ENCODE measurements at regions not wholly inside any gene's neighbourhood (a gene's known extent, or its start where the extent isn't known, plus 50 kb on each side); places are given as distances from the start of the nearest gene placed in this dataset.

DNA sequence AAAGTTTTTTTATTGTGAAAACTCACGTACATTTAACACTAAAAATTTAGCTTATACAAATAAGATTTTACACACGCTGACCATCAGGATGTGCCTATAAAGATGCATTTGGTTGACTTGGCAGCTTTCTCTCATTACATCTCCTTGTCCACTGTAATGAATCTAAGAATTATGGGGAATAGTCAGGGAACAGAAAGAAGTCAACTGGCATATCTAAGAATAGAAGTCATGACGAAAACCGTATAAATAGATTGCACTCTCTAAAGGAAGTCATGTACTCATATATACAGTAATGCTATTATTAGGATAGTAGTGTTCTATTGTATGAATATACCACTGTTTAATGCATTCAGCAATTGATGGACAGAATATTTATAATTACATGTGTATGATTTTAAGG, 575.8 kb upstream of the B3GALT2 start:
- ATAC-seq (no peak), DNase-seq (no peak)
- Mint-ChIP-seq H3K4me1 (ENCODE audit: low read depth) (no peaks in the 10 kb centered on the region), H3K4me3 (no peak overlapping the region), H3K9me3 (no peaks in the 10 kb centered on the region), H3K36me3 (ENCODE audit: low read depth) (no peaks in the 10 kb centered on the region), H3K27ac (no peak overlapping the region), H3K27me3 (no peaks in the 10 kb centered on the region)
- ChIA-PET POLR2A (no interaction called here), CTCF (no interaction called here)
- intact Hi-C loops (cut with micrococcal nuclease) = no loop called here
- TF ChIP-seq, protein P1, sequence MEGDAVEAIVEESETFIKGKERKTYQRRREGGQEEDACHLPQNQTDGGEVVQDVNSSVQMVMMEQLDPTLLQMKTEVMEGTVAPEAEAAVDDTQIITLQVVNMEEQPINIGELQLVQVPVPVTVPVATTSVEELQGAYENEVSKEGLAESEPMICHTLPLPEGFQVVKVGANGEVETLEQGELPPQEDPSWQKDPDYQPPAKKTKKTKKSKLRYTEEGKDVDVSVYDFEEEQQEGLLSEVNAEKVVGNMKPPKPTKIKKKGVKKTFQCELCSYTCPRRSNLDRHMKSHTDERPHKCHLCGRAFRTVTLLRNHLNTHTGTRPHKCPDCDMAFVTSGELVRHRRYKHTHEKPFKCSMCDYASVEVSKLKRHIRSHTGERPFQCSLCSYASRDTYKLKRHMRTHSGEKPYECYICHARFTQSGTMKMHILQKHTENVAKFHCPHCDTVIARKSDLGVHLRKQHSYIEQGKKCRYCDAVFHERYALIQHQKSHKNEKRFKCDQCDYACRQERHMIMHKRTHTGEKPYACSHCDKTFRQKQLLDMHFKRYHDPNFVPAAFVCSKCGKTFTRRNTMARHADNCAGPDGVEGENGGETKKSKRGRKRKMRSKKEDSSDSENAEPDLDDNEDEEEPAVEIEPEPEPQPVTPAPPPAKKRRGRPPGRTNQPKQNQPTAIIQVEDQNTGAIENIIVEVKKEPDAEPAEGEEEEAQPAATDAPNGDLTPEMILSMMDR (IDR thresholded peaks at IDR 0.05) = no peak

GRCh38 chr1:193755441-193755840, 569.0 kb upstream of the B3GALT2 start:
- ATAC-seq (no peak), DNase-seq (no peak)
- CTCF ChIA-PET = interaction anchor here (0.7 kb wide), 1 partner anchor 19 kb away, joined by 3 read pairs; no protein-coding TSS in a partner anchor
- POLR2A ChIA-PET = no interaction called here
- H3K9me3 Mint-ChIP-seq = peaks cover 2% of the 10 kb centered on the region
- no peaks in the 10 kb centered on the region for H3K36me3 Mint-ChIP-seq (ENCODE audit: low read depth)
- no peaks in the 10 kb centered on the region for H3K4me1 Mint-ChIP-seq (ENCODE audit: low read depth)
- no peak overlapping the region for H3K27ac Mint-ChIP-seq
- intact Hi-C loops (cut with micrococcal nuclease) = loop anchor here (5.0 kb wide), 1 partner anchor 348 kb away; no protein-coding TSS in a partner anchor
- H3K4me3 Mint-ChIP-seq = no peak overlapping the region
- H3K27me3 Mint-ChIP-seq = no peaks in the 10 kb centered on the region
- TF ChIP-seq, protein P1 (IDR thresholded peaks at IDR 0.05) = no peak

- H3K27me3 Mint-ChIP-seq = no peaks in the 10 kb centered on the region
- no peaks in the 10 kb centered on the region for H3K36me3 Mint-ChIP-seq (ENCODE audit: low read depth)
- TF ChIP-seq, protein P1 (IDR thresholded peaks at IDR 0.05) = peak; percentile 11
- peaks cover 2% of the 10 kb centered on the region for H3K9me3 Mint-ChIP-seq
- no peak for DNase-seq
- H3K4me3 Mint-ChIP-seq = no peak overlapping the region
- H3K4me1 Mint-ChIP-seq (ENCODE audit: low read depth) = no peaks in the 10 kb centered on the region
- POLR2A ChIA-PET = no interaction called here
- ATAC-seq = no peak
- CTCF ChIA-PET = interaction anchor here (0.7 kb wide), 1 partner anchor 19 kb away, joined by 3 read pairs; no protein-coding TSS in a partner anchor
- no peak overlapping the region for H3K27ac Mint-ChIP-seq
- intact Hi-C loops (cut with micrococcal nuclease) = loop anchor here (5.0 kb wide), 1 partner anchor 348 kb away; no protein-coding TSS in a partner anchor
Observed at GRCh38 chr1:193754732-193755427, 568.5 kb upstream of the B3GALT2 start.

DNA sequence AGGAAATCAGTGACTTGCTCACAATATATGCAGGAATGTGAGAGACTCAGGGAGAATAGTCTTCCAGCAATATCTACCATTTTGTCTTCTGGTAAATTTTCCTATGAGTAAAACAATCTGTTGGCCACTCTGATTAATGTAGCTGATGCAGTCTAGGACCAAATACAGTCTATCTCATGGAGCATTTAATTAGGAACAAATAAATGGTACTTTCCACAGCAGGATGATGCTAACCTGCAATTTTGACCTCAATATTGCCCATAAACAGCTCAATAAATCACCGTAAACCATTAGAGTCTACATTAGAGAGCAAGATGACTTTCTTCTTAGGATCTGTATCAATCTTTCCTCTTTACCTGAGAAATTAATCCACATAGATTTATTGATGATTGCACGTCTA, 567.7 kb upstream of the B3GALT2 start:
- Mint-ChIP-seq H3K36me3 (ENCODE audit: low read depth) (no peaks in the 10 kb centered on the region), H3K4me3 (no peak overlapping the region), H3K27ac (no peak overlapping the region), H3K9me3 (peaks cover 2% of the 10 kb centered on the region), H3K4me1 (ENCODE audit: low read depth) (no peaks in the 10 kb centered on the region), H3K27me3 (no peaks in the 10 kb centered on the region)
- ATAC-seq = no peak
- CTCF ChIA-PET = interaction anchor here (1.2 kb wide), 1 partner anchor 10 kb away, joined by 5 read pairs; no protein-coding TSS in a partner anchor
- POLR2A ChIA-PET = no interaction called here
- TF ChIP-seq, protein P1 (IDR thresholded peaks at IDR 0.05) = no peak
- intact Hi-C loops (cut with micrococcal nuclease) = no loop called here
- no peak for DNase-seq

DNA sequence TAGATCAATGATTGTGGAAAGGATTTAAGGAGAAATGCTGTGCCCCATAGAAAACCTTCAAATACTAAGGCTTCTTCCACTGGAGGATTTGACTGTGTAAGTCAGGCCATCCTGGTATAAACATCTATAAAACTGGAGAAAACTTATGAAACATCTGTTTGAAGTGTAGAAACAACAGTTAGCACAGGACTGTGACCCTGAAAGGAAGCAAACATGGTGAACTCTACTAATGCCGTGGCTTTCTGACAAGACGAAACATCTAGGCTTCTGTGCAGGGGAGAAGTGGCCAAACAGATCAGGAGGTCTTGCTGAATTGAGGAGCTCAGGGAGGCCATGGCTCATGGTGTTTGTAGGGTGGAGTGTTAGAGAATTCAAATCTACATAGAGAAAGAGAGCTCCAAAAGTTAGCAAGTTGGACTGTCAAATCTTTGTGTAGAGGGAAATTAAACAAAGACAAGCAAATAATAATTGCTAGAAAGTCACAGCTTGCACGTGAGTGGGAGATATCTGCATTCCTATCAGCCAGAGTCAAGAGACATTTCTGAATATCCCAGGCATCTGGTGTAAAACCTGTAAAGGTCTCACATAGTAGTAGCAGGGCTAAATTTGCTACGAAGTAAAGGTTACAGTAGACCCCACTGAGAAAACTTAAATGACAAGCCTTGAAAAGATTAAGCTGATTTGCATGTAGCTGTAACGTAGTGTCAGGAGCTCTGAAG, 566.8 kb upstream of the B3GALT2 start:
- H3K9me3 Mint-ChIP-seq = peaks cover 2% of the 10 kb centered on the region
- H3K36me3 Mint-ChIP-seq (ENCODE audit: low read depth) = no peaks in the 10 kb centered on the region
- DNase-seq (no peak), ATAC-seq (no peak)
- TF ChIP-seq, protein P1 (IDR thresholded peaks at IDR 0.05) = no peak
- POLR2A ChIA-PET = no interaction called here
- intact Hi-C loops (cut with micrococcal nuclease) = no loop called here
- no peak overlapping the region for H3K27ac Mint-ChIP-seq
- CTCF ChIA-PET = interaction anchor here (1.2 kb wide), 1 partner anchor 9 kb away, joined by 5 read pairs; no protein-coding TSS in a partner anchor
- no peaks in the 10 kb centered on the region for H3K4me1 Mint-ChIP-seq (ENCODE audit: low read depth)
- H3K4me3 Mint-ChIP-seq = no peak overlapping the region
- H3K27me3 Mint-ChIP-seq = no peaks in the 10 kb centered on the region
